ENCODE measurements at regions not wholly inside any gene's neighbourhood (a gene's known extent, or its start where the extent isn't known, plus 50 kb on each side); places are given as distances from the start of the nearest gene placed in this dataset.
"Not testable (repeated sequence)": the region's sequence is repeated elsewhere in the genome, so short reads cannot be mapped to it uniquely, and the experiment has no call there.

GRCh38 chr1:91207691-91208090, 185.9 kb upstream of the ZNF644 start:
- DNase-seq (ENCODE audit: low read depth in 2 of 2) = not testable (repeated sequence)

GRCh38 chr1:91204150-91204549, 182.3 kb upstream of the ZNF644 start:
- not testable (repeated sequence) for DNase-seq (ENCODE audit: low read depth in 2 of 2)

GRCh38 chr1:91201694-91202093, 179.9 kb upstream of the ZNF644 start:
- DNase-seq (ENCODE audit: low read depth in 2 of 2) = no peak

GRCh38 chr1:91201176-91201575, 179.3 kb upstream of the ZNF644 start:
- no peak for DNase-seq (ENCODE audit: low read depth in 2 of 2)

GRCh38 chr1:91200675-91201074, 178.8 kb upstream of the ZNF644 start:
- no peak for DNase-seq (ENCODE audit: low read depth in 2 of 2)

- DNase-seq (ENCODE audit: low read depth in 2 of 2) = no peak
Measured at GRCh38 chr1:91199988-91200387, 178.2 kb upstream of the ZNF644 start.

GRCh38 chr1:91190996-91191395, 169.2 kb upstream of the ZNF644 start:
- no peak for DNase-seq (ENCODE audit: low read depth in 2 of 2)

GRCh38 chr1:91189096-91189495, 167.3 kb upstream of the ZNF644 start:
- no peak for DNase-seq (ENCODE audit: low read depth in 2 of 2)

GRCh38 chr1:91182807-91183206, 161.0 kb upstream of the ZNF644 start:
- DNase-seq (ENCODE audit: low read depth in 2 of 2) = not testable (repeated sequence)

- DNase-seq (ENCODE audit: low read depth in 2 of 2) = no peak
Measured at GRCh38 chr1:91176250-91176649, 154.4 kb upstream of the ZNF644 start.

- DNase-seq (ENCODE audit: low read depth in 2 of 2) = no peak
Measured at GRCh38 chr1:91174734-91175133, 152.9 kb upstream of the ZNF644 start.

- DNase-seq (ENCODE audit: low read depth in 2 of 2) = no peak
Measured at GRCh38 chr1:91173346-91173890, 151.6 kb upstream of the ZNF644 start.

GRCh38 chr1:91172541-91172940, 150.7 kb upstream of the ZNF644 start:
- DNase-seq (ENCODE audit: low read depth in 2 of 2) = no peak

- DNase-seq (ENCODE audit: low read depth in 2 of 2) = no peak
Measured at GRCh38 chr1:91171898-91172297, 150.1 kb upstream of the ZNF644 start.

- no peak for DNase-seq (ENCODE audit: low read depth in 2 of 2)
Measured at GRCh38 chr1:91170571-91170970, 148.7 kb upstream of the ZNF644 start.

GRCh38 chr1:91166106-91166712, 144.4 kb upstream of the ZNF644 start:
- DNase-seq (ENCODE audit: low read depth in 2 of 2) = no peak

GRCh38 chr1:91165033-91165654, 143.3 kb upstream of the ZNF644 start:
- peak; percentile 17 to 49 for DNase-seq (ENCODE audit: low read depth in 2 of 2)

GRCh38 chr1:91162613-91163012, 140.8 kb upstream of the ZNF644 start:
- no peak for DNase-seq (ENCODE audit: low read depth in 2 of 2)

GRCh38 chr1:91161749-91162148, 139.9 kb upstream of the ZNF644 start:
- DNase-seq (ENCODE audit: low read depth in 2 of 2) = no peak

- DNase-seq (ENCODE audit: low read depth in 2 of 2) = no peak
Measured at GRCh38 chr1:91161166-91161565, 139.3 kb upstream of the ZNF644 start.

- DNase-seq (ENCODE audit: low read depth in 2 of 2) = no peak
Measured at GRCh38 chr1:91160363-91161075, 138.7 kb upstream of the ZNF644 start.

- DNase-seq (ENCODE audit: low read depth in 2 of 2) = no peak
Measured at GRCh38 chr1:91153341-91153740, 131.5 kb upstream of the ZNF644 start.

- DNase-seq (ENCODE audit: low read depth in 2 of 2) = no peak
Measured at GRCh38 chr1:91152331-91152730, 130.5 kb upstream of the ZNF644 start.

All from stimulated activated CD4-positive, alpha-beta T cell treated with anti-CD3 and anti-CD28 coated beads, Interleukin-1b, Interleukin-23, amount 100 ng/mL, for 1 hour (primary cell).